Bone marrow (tissue), 2 donors: ENCODE measurements at regions not wholly inside any gene's neighbourhood (a gene's known extent, or its start where the extent isn't known, plus 50 kb on each side); places are given as distances from the start of the nearest gene placed in this dataset.
"Not testable (repeated sequence)": the region's sequence is repeated elsewhere in the genome, so short reads cannot be mapped to it uniquely, and the experiment has no call there.

Experiments used
- DNase-seq, 2 donors: peaks; one replicate each; lab custom pipeline; 2025; lab: John Stamatoyannopoulos, UW

- DNase-seq = no peak
Measured at GRCh38 chr15:87672309-87673288, 583.9 kb downstream of the NTRK3 start.

- DNase-seq = no peak
Measured at GRCh38 chr15:87671289-87671688, 585.2 kb downstream of the NTRK3 start.

DNA sequence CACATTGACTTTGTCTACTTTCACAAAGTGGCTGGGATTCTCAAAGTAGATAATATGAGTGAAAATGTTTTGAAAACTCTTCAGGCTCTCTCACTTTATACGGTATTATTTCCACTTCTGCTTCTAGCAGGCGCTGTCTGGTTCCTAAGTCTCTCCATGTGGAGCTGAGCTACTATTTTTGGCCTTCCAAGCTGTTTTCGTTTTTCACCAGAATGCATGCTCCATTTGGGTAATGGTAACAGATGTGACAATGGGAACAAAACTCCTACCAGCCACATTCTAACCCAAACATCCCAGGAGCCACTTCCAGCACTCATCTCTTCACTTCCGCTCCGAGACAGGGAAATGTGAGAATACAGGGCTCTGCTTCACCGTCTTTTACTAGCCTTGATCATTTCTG is 586.7 kb downstream of the NTRK3 start:
- no peak for DNase-seq

DNA sequence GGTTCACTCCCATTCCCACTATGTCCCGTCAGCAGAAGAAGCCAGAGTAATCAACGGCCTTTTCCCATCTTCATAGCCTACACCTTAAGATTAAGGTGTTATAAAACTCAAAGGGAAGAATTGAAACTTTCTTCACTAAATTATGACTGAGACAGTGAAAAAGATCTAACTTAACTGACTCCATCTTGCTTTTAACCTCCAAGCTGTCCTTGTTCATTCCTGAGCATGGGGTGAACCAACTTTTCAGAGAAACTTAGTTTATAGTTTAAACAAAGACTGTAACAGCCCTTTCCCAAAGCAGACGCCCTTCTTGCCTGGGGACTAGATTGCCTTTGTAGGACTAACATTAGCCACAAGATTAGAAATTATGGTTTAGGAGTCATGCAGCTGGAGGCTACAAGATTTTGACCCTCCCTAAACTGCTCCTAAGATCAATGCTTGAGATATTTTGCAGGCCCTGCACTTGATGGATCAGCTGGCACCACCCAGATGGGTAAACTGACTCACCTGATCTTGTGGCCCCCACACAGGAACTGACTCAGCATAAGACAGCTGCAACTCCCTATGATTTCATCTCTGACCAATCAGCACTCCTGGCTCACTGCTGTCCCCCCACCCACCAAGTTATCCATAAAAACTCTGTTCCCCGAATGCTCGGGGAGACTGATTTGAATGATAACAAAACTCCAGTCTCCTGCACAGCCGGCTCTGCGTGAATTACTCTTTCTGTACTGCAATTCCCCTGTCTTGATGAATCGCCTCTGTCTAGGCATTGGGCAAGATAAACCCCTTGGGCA is 587.6 kb downstream of the NTRK3 start:
- DNase-seq = not testable (repeated sequence)

DNA sequence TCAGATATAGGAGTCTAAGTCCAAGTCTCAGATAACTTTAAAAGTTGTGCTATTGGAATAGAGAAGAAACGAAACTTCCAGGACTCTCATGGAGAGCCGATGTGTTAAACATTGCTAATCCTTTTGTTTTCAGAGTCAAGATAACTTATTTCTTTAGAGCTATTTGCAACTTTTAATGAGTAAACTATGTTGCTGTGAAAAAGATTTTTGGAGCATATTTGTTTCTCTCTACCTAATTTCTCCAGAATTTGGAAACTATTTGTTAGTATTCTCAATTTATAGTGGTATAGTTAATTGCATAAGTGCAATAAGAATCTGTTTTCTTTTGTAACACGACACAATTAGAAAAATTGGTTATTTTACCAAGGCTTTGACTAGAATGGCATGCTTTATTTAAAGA is 588.9 kb downstream of the NTRK3 start:
- DNase-seq = no peak

DNA sequence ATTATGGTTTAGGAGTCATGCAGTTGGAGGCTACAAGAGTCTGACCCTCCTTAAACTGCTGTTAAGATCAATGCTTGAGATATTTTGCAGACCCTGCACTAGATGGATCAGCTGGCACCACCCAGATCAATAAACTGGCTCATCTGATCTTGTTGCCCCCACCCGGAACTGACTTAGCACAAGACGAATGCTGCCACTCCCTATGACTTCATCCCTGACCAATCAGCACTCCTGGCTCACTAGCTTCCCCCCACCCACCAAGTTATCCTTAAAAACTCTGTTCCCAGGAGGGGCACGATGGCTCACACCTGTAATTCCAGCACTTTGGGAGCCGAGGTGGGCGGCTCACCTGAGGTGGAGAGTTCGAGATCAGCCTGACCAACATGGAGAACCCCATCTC is 594.0 kb downstream of the NTRK3 start:
- no peak for DNase-seq

- DNase-seq = no peak
Measured at GRCh38 chr15:87661454-87662355, 594.8 kb downstream of the NTRK3 start.

- no peak for DNase-seq
Measured at GRCh38 chr15:87660251-87661129, 596.0 kb downstream of the NTRK3 start.

DNA sequence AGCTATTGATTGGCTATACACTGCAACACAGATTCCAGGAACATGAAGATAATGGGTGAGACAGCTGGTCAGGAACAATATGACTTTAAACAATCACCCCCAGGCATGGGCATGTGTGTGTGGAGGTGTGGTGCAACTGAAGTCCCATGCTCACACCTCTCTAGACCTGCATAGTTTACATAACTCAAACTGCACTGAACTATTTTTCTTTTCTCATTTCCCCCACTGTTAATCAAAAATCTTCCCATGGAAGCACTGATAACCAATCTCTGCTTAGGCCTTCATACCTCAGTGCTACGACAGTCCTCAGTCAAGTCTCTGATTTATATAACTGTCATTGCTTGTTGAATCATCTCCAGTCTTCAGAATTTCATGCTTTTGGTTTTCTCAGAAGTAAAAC is 600.2 kb downstream of the NTRK3 start:
- DNase-seq = no peak

DNA sequence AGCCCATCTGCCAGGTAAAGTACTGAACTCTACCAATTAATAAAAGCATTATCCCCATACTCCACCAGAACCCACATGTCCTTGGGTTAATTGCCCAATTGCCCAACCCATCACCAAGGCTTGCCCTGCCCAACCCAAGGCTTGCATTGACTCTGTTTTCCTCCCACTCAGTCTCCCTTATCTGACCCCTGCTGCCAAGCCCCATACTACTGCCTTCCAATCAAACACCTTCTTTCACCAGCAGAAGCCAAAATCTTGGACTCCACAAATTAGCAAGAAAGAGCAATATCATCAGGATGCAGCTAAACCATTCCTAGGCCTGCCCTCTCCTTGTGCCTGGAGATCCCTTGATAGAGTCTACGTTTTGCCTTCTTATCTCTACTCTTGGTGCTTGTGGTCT is 602.9 kb downstream of the NTRK3 start:
- DNase-seq = no peak

- DNase-seq = no peak
Measured at GRCh38 chr15:87649175-87649574, 607.4 kb downstream of the NTRK3 start.

DNA sequence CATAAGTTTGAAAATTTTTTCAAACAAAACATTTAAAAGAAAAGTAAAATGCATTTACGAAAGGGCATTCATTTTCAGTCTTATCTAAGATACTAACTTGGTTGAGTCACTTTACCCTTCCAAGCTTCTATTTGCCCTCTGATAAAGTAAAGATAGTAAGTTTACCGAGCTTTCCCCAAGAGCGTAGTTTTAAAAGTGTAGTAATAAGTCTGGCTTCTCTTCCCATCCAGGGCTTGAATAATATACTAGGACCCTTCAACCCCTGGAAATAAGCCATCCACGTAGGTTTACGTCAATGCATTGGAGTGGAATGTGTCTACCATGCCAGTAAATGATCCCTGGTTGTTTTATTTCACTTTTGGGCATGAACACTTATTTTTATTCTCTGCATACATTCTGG is 608.3 kb downstream of the NTRK3 start:
- no peak for DNase-seq

DNA sequence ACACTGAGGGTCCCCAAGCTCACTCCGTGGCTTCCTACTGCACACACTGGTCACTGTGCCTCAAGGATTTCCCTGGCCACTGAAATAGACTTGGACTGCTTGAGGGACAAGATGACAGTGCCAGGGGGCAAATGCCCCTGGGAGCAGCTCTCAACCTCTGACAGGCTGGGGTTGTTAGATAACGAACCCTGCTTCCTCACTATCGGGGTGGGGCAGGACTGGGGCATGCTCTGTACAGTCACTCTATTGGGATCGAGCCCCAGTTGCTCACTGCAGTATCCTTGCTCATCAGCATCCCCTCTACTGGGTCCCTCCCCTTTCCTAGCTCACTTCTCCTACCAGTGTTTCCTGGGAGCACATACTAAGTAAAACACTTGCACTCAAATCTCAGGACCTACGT is 610.8 kb downstream of the NTRK3 start:
- no peak for DNase-seq

DNA sequence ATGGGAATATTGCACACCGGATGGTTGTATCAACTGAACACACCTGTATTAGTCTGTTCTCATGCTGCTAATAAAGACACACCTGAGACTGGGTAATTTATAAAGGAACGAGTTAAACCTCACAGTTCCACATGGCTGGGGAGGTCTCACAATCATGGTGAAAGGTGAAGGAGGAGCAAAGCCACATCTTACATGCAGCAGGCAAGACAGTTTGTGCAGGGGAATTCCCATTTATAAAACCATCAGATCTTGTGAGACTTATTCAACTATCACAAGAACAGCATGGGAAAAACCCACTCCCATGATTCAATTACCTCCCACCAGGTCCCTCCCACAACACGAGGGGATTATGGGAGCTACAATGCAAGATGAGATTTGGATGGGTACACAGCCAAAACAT is 613.5 kb downstream of the NTRK3 start:
- DNase-seq = not testable (repeated sequence)

- DNase-seq = no peak
Measured at GRCh38 chr15:87639305-87640011, 617.1 kb downstream of the NTRK3 start.

DNA sequence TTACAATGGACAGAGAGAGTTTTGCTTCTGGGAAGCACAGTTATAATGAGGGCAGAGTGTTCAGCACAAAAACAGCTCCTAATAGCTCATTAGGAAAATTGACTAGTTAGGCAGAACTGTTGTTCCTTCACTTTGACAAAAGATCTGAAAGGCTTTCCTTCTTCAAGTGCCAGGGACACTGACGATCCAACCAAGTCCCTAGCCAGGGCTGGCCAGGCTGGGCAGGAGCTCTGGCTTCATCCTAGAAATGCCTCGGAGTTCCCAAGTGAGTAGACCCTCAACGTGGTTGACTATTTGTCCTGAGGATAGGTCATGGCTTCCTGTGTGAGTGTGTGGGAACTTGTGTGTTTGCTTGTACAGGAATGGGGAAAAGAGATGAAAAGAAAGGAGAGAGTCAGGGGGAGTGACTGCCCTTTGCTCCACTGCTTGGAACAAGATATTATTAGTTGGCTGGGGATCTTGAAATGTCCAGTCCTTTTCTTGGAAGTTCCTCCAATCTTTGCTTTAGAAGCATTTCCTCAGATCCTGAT is 617.9 kb downstream of the NTRK3 start:
- no peak for DNase-seq

DNA sequence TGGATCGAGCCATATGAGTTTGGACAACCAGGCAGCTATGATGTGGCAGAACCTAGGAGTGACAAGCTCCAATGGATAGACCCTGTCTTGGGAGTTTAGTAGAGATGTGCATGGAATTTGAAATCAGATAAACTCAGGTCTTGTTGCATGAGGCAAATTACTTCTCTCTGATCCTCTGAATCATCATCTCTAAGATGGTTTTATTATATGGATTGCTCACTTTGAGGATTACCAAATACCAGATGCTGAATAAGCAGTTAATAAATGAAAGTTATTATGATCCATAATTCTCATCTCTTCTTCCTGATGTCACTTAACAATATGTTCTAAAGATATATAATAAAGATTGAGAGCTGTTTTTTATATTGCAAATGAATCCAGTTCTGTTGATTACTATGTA is 622.2 kb downstream of the NTRK3 start:
- DNase-seq = no peak

- DNase-seq = no peak
Measured at GRCh38 chr15:87633525-87633924, 623.0 kb downstream of the NTRK3 start.

GRCh38 chr15:87632364-87632763 is 624.2 kb downstream of the NTRK3 start:
- no peak for DNase-seq

GRCh38 chr15:87631775-87632174 is 624.8 kb downstream of the NTRK3 start:
- no peak for DNase-seq
